Loucy (cell line): ENCODE measurements at regions not wholly inside any gene's neighbourhood (a gene's known extent, or its start where the extent isn't known, plus 50 kb on each side); places are given as distances from the start of the nearest gene placed in this dataset.

Experiments
- CTCF ChIP-seq: fragments of 200-600 bp; sonication (generic); conservative IDR thresholded peaks from 2 replicates; pipeline ENCODE4 v1.5.1; 2014; ENCODE audit warnings: mild to moderate bottlenecking, antibody characterized with exemption, low read length
- EZH2phosphoT487 ChIP-seq: fragments of 200-600 bp; IDR thresholded peaks from 2 replicates; pipeline ENCODE4 v1.6.1; 2018; ENCODE audit warnings: antibody characterized with exemption, mild to moderate bottlenecking, moderate library complexity, borderline replicate concordance

DNA sequence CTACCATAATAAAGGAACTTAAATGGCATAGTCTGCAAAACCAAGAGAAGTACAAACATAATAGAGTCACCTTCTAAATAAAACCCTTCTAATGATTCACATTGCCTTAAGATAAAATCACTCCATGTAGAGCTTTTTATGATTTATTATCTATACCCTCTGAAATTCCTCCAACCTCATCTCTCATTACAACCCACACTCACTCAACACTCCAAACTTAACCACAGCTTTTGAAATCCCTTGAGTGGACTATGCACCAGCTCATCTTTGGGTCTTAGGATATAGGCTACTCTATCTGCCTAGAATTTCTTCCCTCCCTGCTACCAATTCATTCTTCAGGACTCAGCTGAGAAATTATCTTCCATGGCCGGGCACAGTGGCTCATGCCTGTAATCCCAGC, 122.5 kb downstream of the CETN3 start:
- TF ChIP-seq EZH2phosphoT487 (no peak), CTCF (no peak)
